K562 (cell line): ENCODE measurements at regions not wholly inside any gene's neighbourhood (a gene's known extent, or its start where the extent isn't known, plus 50 kb on each side); places are given as distances from the start of the nearest gene placed in this dataset.

Experiments
- ATAC-seq: fragments of 200-7000 bp; cut with Tn5 transposase; 3 replicates; pipeline ENCODE4 v1.9.1; 2020; ENCODE audit warnings: moderate library complexity
- BruUV-seq: library from RNA; stranded (reverse); fragments of 400-500 nt; replicated peaks from 2 replicates; lab custom pipeline; 2021; lab: Mats Ljungman, UMichigan
- CTCF ChIA-PET: fragments of 300-600 bp; formaldehyde crosslinking; extraction: SDS; loops from one replicate; lab custom pipeline; 2021; ENCODE audit warnings: low intra/inter-chr PET ratio; lab: Yijun Ruan, JAX
- POLR2A ChIA-PET: fragments of 300-600, 350-650 bp; sonication (Branson Sonifier 250); formaldehyde crosslinking; extraction: SDS; loops from one replicate; lab custom pipeline; 2021; ENCODE audit warnings: antibody characterized with exemption, inconsistent platforms; lab: Yijun Ruan, JAX
- DNase-seq, 4 experiments: peaks; one replicate each; pipeline versions ENCODE4 v3.0.0 to v3.0.0-alpha.2; 2011 to 2018; ENCODE audit warnings: low spot score in 3 of 4, mixed read lengths in 3 of 4; ENCODE audit errors: extremely low read depth in 1 of 4
- FAIRE-seq: peaks from 2 replicates; lab custom pipeline; 2011; peaks lifted over from hg19 to GRCh38; lab: Jason Lieb, UNC
- H2AFZ ChIP-seq: 2 replicates; pipeline ENCODE4 v1.6.0; 2011; ENCODE audit warnings: low read depth, low read length, control low read depth, inconsistent platforms
- H3K27ac ChIP-seq: fragments of 200-600 bp; 3 replicates; pipeline ENCODE4 v1.8.0; 2011; ENCODE audit warnings: low read depth, mild to moderate bottlenecking, control low read depth, inconsistent platforms, low read length, moderate library complexity, mixed read lengths; ENCODE audit errors: extremely low read depth
- H3K27me3 ChIP-seq, 2 experiments: fragments of 300-600 bp in 1 of 2; 2 replicates in 1 of 2; 3 replicates in 1 of 2; pipeline versions ENCODE4 v1.6.0 to v1.8.0; 2011; ENCODE audit warnings: inconsistent platforms in 2 of 2, low read length in 2 of 2, mild to moderate bottlenecking in 1 of 2, mixed read lengths in 1 of 2, moderate library complexity in 1 of 2; ENCODE audit not compliant: control insufficient read depth in 2 of 2, insufficient read depth in 2 of 2
- H3K36me3 ChIP-seq: fragments of 300-600 bp; 3 replicates; pipeline ENCODE4 v1.8.0; 2011; ENCODE audit warnings: mild to moderate bottlenecking, low read length, inconsistent platforms; ENCODE audit not compliant: control insufficient read depth, insufficient read depth
- H3K4me1 ChIP-seq, 2 experiments: fragments of 200-600 bp in 1 of 2; replicated peaks in 1 of 2; 2 replicates in 1 of 2; 3 replicates in 1 of 2; pipeline versions ENCODE4 v1.5.1 to v1.8.0; 2011; ENCODE audit warnings: inconsistent platforms in 2 of 2, low read length in 2 of 2, mild to moderate bottlenecking in 1 of 2, mixed read lengths in 1 of 2, moderate library complexity in 1 of 2; ENCODE audit not compliant: control insufficient read depth in 2 of 2, insufficient read depth in 2 of 2
- H3K4me2 ChIP-seq: 2 replicates; pipeline ENCODE4 v1.6.1; 2011; ENCODE audit warnings: low read length, control low read depth, inconsistent platforms, mixed read lengths; ENCODE audit not compliant: insufficient read depth
- H3K4me3 ChIP-seq: fragments of 200-600 bp; sonication (generic), shearing (Covaris generic); 2 replicates; pipeline ENCODE4 v1.5.1; 2016; ENCODE audit warnings: control low read depth, inconsistent platforms
- H3K79me2 ChIP-seq: fragments of 200-600 bp; 3 replicates; pipeline ENCODE4 v1.8.0; 2011; ENCODE audit warnings: low read length, inconsistent platforms; ENCODE audit not compliant: control insufficient read depth, insufficient read depth
- H3K9ac ChIP-seq, 2 experiments: 2 replicates each; pipeline versions ENCODE4 v1.6.0 to v1.6.1; 2011; ENCODE audit warnings: low read depth in 2 of 2, low read length in 2 of 2, control low read depth in 1 of 2, inconsistent platforms in 1 of 2, mild to moderate bottlenecking in 1 of 2, mixed read lengths in 1 of 2; ENCODE audit not compliant: insufficient read depth in 1 of 2
- H3K9me1 ChIP-seq: one replicate; pipeline ENCODE4 v1.6.0; 2011; ENCODE audit warnings: inconsistent platforms, mild to moderate bottlenecking, low read length, moderate library complexity; ENCODE audit not compliant: control insufficient read depth, insufficient read depth
- H3K9me3 ChIP-seq: replicated peaks from 2 replicates; pipeline ENCODE4 v1.5.1; 2011; ENCODE audit warnings: low read depth, low read length, inconsistent platforms; ENCODE audit not compliant: control insufficient read depth, insufficient read depth
- H4K20me1 ChIP-seq: replicated peaks from 2 replicates; pipeline ENCODE4 v1.6.1; 2011; ENCODE audit warnings: low read length, inconsistent platforms, mixed read lengths; ENCODE audit not compliant: control insufficient read depth, insufficient read depth
- CBFA2T3 ChIP-seq: fragments of 450-650 bp; IDR thresholded peaks from 2 replicates; pipeline ENCODE4 v1.6.1; 2017
- IFI16 ChIP-seq: fragments of 250-450 bp; sonication (Bioruptor Pico); IDR thresholded peaks from 2 replicates; pipeline ENCODE4 v2.1.2; 2022; ENCODE audit warnings: mild to moderate bottlenecking, inconsistent platforms
- KAT8 ChIP-seq: fragments of 450-650 bp; IDR thresholded peaks from 2 replicates; pipeline ENCODE4 v1.6.1; 2016; ENCODE audit warnings: low read depth, mild to moderate bottlenecking
- KLF1 ChIP-seq: fragments of 450-650 bp; IDR thresholded peaks from 2 replicates; pipeline ENCODE4 v1.6.1; 2016; ENCODE audit warnings: missing genetic modification characterization, missing compliant biosample characterization
- POLR3A ChIP-seq: IDR thresholded peaks from 2 replicates; pipeline ENCODE4 v1.6.1; 2011; ENCODE audit warnings: borderline replicate concordance, mild to moderate bottlenecking, moderate library complexity; ENCODE audit not compliant: insufficient read length, insufficient read depth; ENCODE audit errors: extremely low read depth
- RBM34 ChIP-seq: fragments of 200-400 bp; formaldehyde crosslinking; IDR thresholded peaks from 2 replicates; pipeline ENCODE4 v1.6.1; 2018; ENCODE audit warnings: low read length, borderline replicate concordance; ENCODE audit not compliant: insufficient read depth
- SIN3A ChIP-seq, 2 experiments: fragments of 150-350 bp in 1 of 2; IDR thresholded peaks; 2 replicates each; pipeline ENCODE4 v1.6.1; 2011 to 2016; ENCODE audit warnings: borderline replicate concordance in 2 of 2, low read depth in 2 of 2, low read length in 2 of 2, mild to moderate bottlenecking in 2 of 2, moderate library complexity in 2 of 2; ENCODE audit not compliant: control insufficient read depth in 1 of 2
- SIX5 ChIP-seq, 2 experiments: IDR thresholded peaks; 2 replicates each; pipeline ENCODE4 v1.6.1; 2011; ENCODE audit warnings: low read length in 2 of 2, borderline replicate concordance in 1 of 2, low read depth in 1 of 2, mild to moderate bottlenecking in 1 of 2, moderate library complexity in 1 of 2; ENCODE audit not compliant: insufficient read depth in 1 of 2
- ZNF140 ChIP-seq: fragments of 250-450 bp; sonication (Bioruptor Pico); IDR thresholded peaks from 2 replicates; pipeline ENCODE4 v1.8.0; 2021; ENCODE audit warnings: moderate library complexity, mild to moderate bottlenecking, inconsistent platforms
- ZNF311 ChIP-seq: fragments of 250-450 bp; sonication (Bioruptor Pico); IDR thresholded peaks from 2 replicates; pipeline ENCODE4 v1.4.0; 2020; ENCODE audit warnings: mild to moderate bottlenecking, moderate library complexity
- WGBS: fragments of 100-300 bp; shearing (Covaris generic); methylation state at CpG from one replicate; pipeline ENCODE4 v1.1.6; 2016; ENCODE audit warnings: low coverage, mixed read lengths; ENCODE audit not compliant: insufficient coverage; ENCODE audit errors: missing lambda C conversion rate; 5-methylcytosine and 5-hydroxymethylcytosine counted together
- in situ Hi-C: fragments of 300-500 bp; cut with MboI; formaldehyde crosslinking; loops from 4 replicates; pipeline ENCODE4 v1.15.0; 2018; ENCODE audit warnings: inconsistent platforms, mixed read lengths
- intact Hi-C: fragments of 100-400 bp; cut with micrococcal nuclease; formaldehyde crosslinking; loops from 2 replicates; pipeline ENCODE4 v1.14.2; 2022
- TF ChIP-seq, protein P1 (sequence below), 3 experiments: fragments of 200-800 bp in 1 of 3; sonication (Bioruptor generic) in 1 of 3; sonication (generic) in 1 of 3; formaldehyde crosslinking in 1 of 3; IDR thresholded peaks; 2 replicates each; pipeline versions ENCODE4 v1.6.1 to v1.8.0; 2016 to 2022; ENCODE audit warnings: mild to moderate bottlenecking in 2 of 3, missing compliant biosample characterization in 2 of 3, missing genetic modification characterization in 2 of 3, missing genetic modification reagents in 1 of 3
- TF ChIP-seq, protein P2 (sequence below): fragments of 200-800 bp; sonication (Bioruptor generic); IDR thresholded peaks from 2 replicates; pipeline ENCODE4 v1.6.1; 2016; ENCODE audit warnings: missing genetic modification characterization, missing compliant biosample characterization
- TF ChIP-seq, protein P3 (sequence below): IDR thresholded peaks from 2 replicates; pipeline ENCODE4 v1.6.1; 2016; ENCODE audit warnings: missing genetic modification characterization, missing compliant biosample characterization

DNA sequence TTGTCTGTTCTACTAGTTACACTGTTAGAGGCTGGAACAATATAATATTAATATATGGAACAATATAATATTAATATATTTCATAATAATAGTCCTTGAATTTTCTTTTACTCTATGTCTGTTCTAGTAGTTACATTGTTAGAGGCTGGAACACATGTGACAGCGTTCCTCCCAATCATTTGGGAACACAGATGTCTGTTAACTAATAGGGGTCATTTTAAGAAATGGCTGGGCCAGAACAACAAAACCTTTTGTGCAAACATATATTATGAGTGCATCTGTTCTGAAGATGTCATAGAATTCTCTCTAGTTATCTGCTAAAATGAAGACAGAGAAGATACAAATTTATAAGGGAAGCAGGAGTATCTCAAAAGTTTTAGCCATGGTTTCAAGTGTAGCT, 114.0 kb upstream of the PDZRN3 start:
- intact Hi-C loops, result no loop called here
- CTCF ChIA-PET, result no interaction called here
- TF ChIP-seq CBFA2T3 (no peak), ZNF140 (CRISPR knock-in tag) (no peak), SIN3A (IDR thresholded peaks at IDR 0.05; ENCODE audit: borderline replicate concordance in 2 of 2, control insufficient read depth in 1 of 2, low read depth in 2 of 2, low read length in 2 of 2) (no peak), KAT8 (no peak), POLR3A (no peak), KLF1 (tag) (no peak), SIX5 (IDR thresholded peaks at IDR 0.05; ENCODE audit: borderline replicate concordance in 1 of 2, insufficient read depth in 1 of 2, low read depth in 1 of 2, low read length in 2 of 2) (no peak), RBM34 (no peak), IFI16 (CRISPR knock-in tag) (no peak), ZNF311 (CRISPR knock-in tag) (no peak)
- TF ChIP-seq, protein P1, sequence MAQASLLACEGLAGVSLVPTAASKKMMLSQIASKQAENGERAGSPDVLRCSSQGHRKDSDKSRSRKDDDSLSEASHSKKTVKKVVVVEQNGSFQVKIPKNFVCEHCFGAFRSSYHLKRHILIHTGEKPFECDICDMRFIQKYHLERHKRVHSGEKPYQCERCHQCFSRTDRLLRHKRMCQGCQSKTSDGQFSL (CRISPR knock-in tag; IDR thresholded peaks at IDR 0.05), result no peak
- TF ChIP-seq, protein P1 (tag; IDR thresholded peaks at IDR 0.05), result no peak
- TF ChIP-seq, protein P2, sequence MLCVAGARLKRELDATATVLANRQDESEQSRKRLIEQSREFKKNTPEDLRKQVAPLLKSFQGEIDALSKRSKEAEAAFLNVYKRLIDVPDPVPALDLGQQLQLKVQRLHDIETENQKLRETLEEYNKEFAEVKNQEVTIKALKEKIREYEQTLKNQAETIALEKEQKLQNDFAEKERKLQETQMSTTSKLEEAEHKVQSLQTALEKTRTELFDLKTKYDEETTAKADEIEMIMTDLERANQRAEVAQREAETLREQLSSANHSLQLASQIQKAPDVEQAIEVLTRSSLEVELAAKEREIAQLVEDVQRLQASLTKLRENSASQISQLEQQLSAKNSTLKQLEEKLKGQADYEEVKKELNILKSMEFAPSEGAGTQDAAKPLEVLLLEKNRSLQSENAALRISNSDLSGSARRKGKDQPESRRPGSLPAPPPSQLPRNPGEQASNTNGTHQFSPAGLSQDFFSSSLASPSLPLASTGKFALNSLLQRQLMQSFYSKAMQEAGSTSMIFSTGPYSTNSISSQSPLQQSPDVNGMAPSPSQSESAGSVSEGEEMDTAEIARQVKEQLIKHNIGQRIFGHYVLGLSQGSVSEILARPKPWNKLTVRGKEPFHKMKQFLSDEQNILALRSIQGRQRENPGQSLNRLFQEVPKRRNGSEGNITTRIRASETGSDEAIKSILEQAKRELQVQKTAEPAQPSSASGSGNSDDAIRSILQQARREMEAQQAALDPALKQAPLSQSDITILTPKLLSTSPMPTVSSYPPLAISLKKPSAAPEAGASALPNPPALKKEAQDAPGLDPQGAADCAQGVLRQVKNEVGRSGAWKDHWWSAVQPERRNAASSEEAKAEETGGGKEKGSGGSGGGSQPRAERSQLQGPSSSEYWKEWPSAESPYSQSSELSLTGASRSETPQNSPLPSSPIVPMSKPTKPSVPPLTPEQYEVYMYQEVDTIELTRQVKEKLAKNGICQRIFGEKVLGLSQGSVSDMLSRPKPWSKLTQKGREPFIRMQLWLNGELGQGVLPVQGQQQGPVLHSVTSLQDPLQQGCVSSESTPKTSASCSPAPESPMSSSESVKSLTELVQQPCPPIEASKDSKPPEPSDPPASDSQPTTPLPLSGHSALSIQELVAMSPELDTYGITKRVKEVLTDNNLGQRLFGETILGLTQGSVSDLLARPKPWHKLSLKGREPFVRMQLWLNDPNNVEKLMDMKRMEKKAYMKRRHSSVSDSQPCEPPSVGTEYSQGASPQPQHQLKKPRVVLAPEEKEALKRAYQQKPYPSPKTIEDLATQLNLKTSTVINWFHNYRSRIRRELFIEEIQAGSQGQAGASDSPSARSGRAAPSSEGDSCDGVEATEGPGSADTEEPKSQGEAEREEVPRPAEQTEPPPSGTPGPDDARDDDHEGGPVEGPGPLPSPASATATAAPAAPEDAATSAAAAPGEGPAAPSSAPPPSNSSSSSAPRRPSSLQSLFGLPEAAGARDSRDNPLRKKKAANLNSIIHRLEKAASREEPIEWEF, result no peak
- TF ChIP-seq, protein P3, sequence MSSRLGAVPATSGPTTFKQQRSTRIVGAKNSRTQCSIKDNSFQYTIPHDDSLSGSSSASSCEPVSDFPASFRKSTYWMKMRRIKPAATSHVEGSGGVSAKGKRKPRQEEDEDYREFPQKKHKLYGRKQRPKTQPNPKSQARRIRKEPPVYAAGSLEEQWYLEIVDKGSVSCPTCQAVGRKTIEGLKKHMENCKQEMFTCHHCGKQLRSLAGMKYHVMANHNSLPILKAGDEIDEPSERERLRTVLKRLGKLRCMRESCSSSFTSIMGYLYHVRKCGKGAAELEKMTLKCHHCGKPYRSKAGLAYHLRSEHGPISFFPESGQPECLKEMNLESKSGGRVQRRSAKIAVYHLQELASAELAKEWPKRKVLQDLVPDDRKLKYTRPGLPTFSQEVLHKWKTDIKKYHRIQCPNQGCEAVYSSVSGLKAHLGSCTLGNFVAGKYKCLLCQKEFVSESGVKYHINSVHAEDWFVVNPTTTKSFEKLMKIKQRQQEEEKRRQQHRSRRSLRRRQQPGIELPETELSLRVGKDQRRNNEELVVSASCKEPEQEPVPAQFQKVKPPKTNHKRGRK (tag), result no peak

More for the DNA sequence above, 114.0 kb upstream of the PDZRN3 start:
- Histone ChIP-seq H2AFZ (no peak overlapping the region), H3K4me1 (no peaks in the 10 kb centered on the region), H3K27ac (no peak overlapping the region), H3K9me1 (no peaks in the 10 kb centered on the region), H3K79me2 (no peaks in the 10 kb centered on the region), H4K20me1 (no peaks in the 10 kb centered on the region), H3K4me2 (no peak overlapping the region), H3K36me3 (no peaks in the 10 kb centered on the region), H3K4me3 (no peak overlapping the region), H3K9ac (no peak overlapping the region), H3K9me3 (no peaks in the 10 kb centered on the region), H3K27me3 (no peaks in the 10 kb centered on the region)
- POLR2A ChIA-PET, result no interaction called here
- FAIRE-seq (no peak), ATAC-seq (no peak), DNase-seq (no peak)
- WGBS, result 0% methylated on average over 1 of the region's 1 CpG
- BruUV-seq, result no TSS peak
- in situ Hi-C loops, result no loop called here
